ENCODE measurements at regions not wholly inside any gene's neighbourhood (a gene's known extent, or its start where the extent isn't known, plus 50 kb on each side); places are given as distances from the start of the nearest gene placed in this dataset.

- no CpG with 5 or more reads among the region's 3 CpGs for WGBS (ENCODE audit: extremely low coverage, insufficient read length, low lambda C conversion rate)
- Mint-ChIP-seq H3K4me3 (no peak overlapping the region), H3K36me3 (ENCODE audit: insufficient read depth in 1 of 3, low read depth in 3 of 3) (no peaks in the 10 kb centered on the region), H3K27me3 (ENCODE audit: low read depth) (peaks cover 6% of the 10 kb centered on the region), H3K9me3 (no peaks in the 10 kb centered on the region), H3K4me1 (peaks cover 18 to 19% of the 10 kb centered on the region in 2 experiments), H3K27ac (no peak overlapping the region)
- Histone ChIP-seq H2AFZ (ENCODE audit: low read length) (no peak overlapping the region), H3K9me3 (ENCODE audit: control insufficient read depth, low read depth, low read length) (no peaks in the 10 kb centered on the region), H2BK15ac (ENCODE audit: low read depth, low read length) (no peak overlapping the region), H2BK120ac (ENCODE audit: low read depth, low read length, poor library complexity, severe bottlenecking) (no peak overlapping the region), H4K8ac (replicated peaks; ENCODE audit: insufficient read length, low read depth, low read length) (no peak overlapping the region), H2BK12ac (ENCODE audit: insufficient read length, low read depth, low read length) (no peak overlapping the region), H4K5ac (ENCODE audit: insufficient read length, low read depth, low read length) (no peak overlapping the region), H3K79me2 (ENCODE audit: insufficient read depth, low read length) (no peaks in the 10 kb centered on the region), H3K79me1 (ENCODE audit: insufficient read depth, low read depth, low read length, poor library complexity, severe bottlenecking) (no peaks in the 10 kb centered on the region), H3K56ac (ENCODE audit: insufficient read length, low read depth, low read length) (no peak overlapping the region), H3K23me2 (ENCODE audit: insufficient read length, low read depth, low read length, poor library complexity, severe bottlenecking) (no peaks in the 10 kb centered on the region), H3K18ac (ENCODE audit: insufficient read length, low read depth, low read length) (no peak overlapping the region), H3K27me3 (ENCODE audit: insufficient read depth, low read length) (no peaks in the 10 kb centered on the region; the same call in 1 of the 2 replicates), H3K4me2 (ENCODE audit: insufficient read depth, insufficient read length, low read length) (no peak overlapping the region), H3K27ac (ENCODE audit: insufficient read length, low read depth, low read length) (no peak overlapping the region), H3K14ac (ENCODE audit: insufficient read depth, low read length) (no peak overlapping the region), H3K23ac (ENCODE audit: insufficient read length, low read depth, low read length) (no peak overlapping the region), H3K4me1 (ENCODE audit: insufficient read depth, low read length) (peaks cover 3% of the 10 kb centered on the region; the same call in 1 of the 2 replicates), H3K9ac (ENCODE audit: extremely low read depth, insufficient read length, low read length) (no peak overlapping the region), H2BK20ac (ENCODE audit: low read depth, low read length, poor library complexity, severe bottlenecking) (no peak overlapping the region), H3K4ac (ENCODE audit: low read depth, low read length) (no peak overlapping the region), H2BK5ac (ENCODE audit: insufficient read length, low read length) (no peak overlapping the region), H4K20me1 (ENCODE audit: control insufficient read depth, insufficient read depth, insufficient read length) (no peaks in the 10 kb centered on the region), H3T11ph (ENCODE audit: low read length) (no peak overlapping the region), H4K91ac (ENCODE audit: insufficient read length, low read depth, low read length) (no peak overlapping the region), H2AK5ac (ENCODE audit: insufficient read length, low read length) (no peak overlapping the region)
- no peak for TF ChIP-seq CTCF (conservative IDR thresholded peaks at IDR 0.05)
- DNase-seq: no peak
Observed at GRCh38 chr18:57983472-57983871, 60.6 kb upstream of the NEDD4L start.

Data from H9 (cell line).